Epithelial cell of proximal tubule (primary cell): ENCODE measurements at regions not wholly inside any gene's neighbourhood (a gene's known extent, or its start where the extent isn't known, plus 50 kb on each side); places are given as distances from the start of the nearest gene placed in this dataset.

Experiments
- DNase-seq: peaks from one replicate; pipeline ENCODE4 v3.0.0-alpha.2; 2011; ENCODE audit warnings: low read depth
- H3K4me3 ChIP-seq: 2 replicates; pipeline ENCODE4 v1.5.1; 2011; ENCODE audit warnings: low read depth, mild to moderate bottlenecking, low read length
- TF ChIP-seq, protein P1 (sequence below): conservative IDR thresholded peaks from 2 replicates; pipeline ENCODE4 v1.5.1; 2012; ENCODE audit warnings: low read depth, mild to moderate bottlenecking, low read length

GRCh38 chr2:53438692-53439091, 328.9 kb upstream of the CHAC2 start:
- TF ChIP-seq, protein P1, sequence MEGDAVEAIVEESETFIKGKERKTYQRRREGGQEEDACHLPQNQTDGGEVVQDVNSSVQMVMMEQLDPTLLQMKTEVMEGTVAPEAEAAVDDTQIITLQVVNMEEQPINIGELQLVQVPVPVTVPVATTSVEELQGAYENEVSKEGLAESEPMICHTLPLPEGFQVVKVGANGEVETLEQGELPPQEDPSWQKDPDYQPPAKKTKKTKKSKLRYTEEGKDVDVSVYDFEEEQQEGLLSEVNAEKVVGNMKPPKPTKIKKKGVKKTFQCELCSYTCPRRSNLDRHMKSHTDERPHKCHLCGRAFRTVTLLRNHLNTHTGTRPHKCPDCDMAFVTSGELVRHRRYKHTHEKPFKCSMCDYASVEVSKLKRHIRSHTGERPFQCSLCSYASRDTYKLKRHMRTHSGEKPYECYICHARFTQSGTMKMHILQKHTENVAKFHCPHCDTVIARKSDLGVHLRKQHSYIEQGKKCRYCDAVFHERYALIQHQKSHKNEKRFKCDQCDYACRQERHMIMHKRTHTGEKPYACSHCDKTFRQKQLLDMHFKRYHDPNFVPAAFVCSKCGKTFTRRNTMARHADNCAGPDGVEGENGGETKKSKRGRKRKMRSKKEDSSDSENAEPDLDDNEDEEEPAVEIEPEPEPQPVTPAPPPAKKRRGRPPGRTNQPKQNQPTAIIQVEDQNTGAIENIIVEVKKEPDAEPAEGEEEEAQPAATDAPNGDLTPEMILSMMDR, result no peak
- no peak for DNase-seq
- no peak overlapping the region for H3K4me3 ChIP-seq

DNA sequence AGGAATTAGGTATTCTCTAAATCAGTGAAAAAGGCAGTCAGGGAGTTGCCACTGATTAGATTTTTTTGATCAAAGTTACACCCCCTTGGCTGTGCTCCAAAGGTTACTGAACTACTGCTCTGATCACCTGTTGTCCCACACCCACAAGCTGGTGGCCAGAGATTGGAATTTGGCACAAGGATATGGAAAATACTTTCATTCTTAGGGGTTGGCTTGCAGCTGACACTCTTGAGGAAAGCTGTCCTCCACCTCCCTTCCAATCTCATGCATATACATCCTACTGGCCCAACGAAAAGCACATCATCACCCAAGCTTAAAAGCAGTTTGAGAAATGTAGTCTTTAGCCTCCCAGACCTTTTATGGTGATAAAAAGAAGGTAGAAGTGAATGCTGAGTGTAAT, 329.5 kb upstream of the CHAC2 start:
- TF ChIP-seq, protein P1, result no peak
- DNase-seq, result no peak
- H3K4me3 ChIP-seq, result no peak overlapping the region

- TF ChIP-seq, protein P1, result no peak
- H3K4me3 ChIP-seq, result no peak overlapping the region
- DNase-seq, result no peak
These were observed 330.2 kb upstream of the CHAC2 start for GRCh38 chr2:53437371-53437770.

GRCh38 chr2:53436882-53437281, 330.7 kb upstream of the CHAC2 start:
- TF ChIP-seq, protein P1, result no peak
- DNase-seq, result no peak
- H3K4me3 ChIP-seq, result no peak overlapping the region

DNA sequence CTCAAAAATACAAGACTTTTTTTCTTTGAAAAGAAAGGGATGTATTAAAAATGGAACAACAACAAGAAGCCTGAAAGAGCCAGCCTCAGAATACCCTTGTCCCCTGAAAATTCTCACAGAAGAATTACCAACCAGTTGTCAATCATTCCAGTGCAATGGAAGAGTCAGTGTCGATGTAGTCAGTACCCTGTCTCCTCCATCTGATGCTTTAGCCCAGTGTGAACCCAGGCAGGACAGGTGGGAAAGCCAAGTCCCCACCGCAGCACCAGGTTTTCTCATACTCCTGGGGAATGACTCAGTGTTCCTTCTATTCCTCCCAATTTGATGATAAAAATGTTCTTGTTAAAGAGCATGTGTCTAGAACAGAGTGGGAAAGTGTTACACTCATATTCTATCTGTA, 332.0 kb upstream of the CHAC2 start:
- no peak for DNase-seq
- TF ChIP-seq, protein P1, result no peak
- no peak overlapping the region for H3K4me3 ChIP-seq

DNA sequence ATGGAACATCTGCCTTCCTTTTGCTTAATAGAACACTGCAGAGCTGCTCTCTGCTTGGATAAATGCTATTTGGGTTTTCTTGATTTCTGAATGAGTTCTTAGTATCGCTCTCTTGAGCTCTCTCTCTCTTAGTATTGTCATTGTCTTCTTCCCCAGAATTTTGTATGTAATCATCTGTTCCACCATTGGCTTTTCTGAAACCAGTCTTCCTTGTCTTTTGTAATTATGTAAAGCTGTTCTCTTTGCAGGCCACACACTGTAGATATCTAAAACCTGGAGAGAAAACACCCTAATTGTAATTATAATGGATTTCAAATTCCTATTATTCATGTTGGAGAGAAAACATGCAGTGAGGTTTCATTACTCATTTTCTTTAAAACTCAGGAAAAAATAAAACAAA, 333.1 kb upstream of the CHAC2 start:
- DNase-seq, result no peak
- no peak overlapping the region for H3K4me3 ChIP-seq
- TF ChIP-seq, protein P1, result no peak

GRCh38 chr2:53432936-53433335, 334.7 kb upstream of the CHAC2 start:
- H3K4me3 ChIP-seq, result no peak overlapping the region
- DNase-seq, result no peak
- TF ChIP-seq, protein P1, result no peak
